ENCODE measurements at regions not wholly inside any gene's neighbourhood (a gene's known extent, or its start where the extent isn't known, plus 50 kb on each side); places are given as distances from the start of the nearest gene placed in this dataset.

- TF ChIP-seq CTCF (IDR thresholded peaks at IDR 0.05) (no peak), POLR2AphosphoS5 (IDR thresholded peaks at IDR 0.05) (no peak), POLR2A (IDR thresholded peaks at IDR 0.05) (no peak)
Measured at GRCh38 chr5:152136321-152136720, 211.7 kb upstream of the GLRA1 start.
